Dendritic cell treated with granulocyte-macrophage colony-stimulating factor and Interleukin-4, amounts not matched to agents 40 ng/mL and 50 ng/mL, for 4 days (primary cell): ENCODE measurements at regions not wholly inside any gene's neighbourhood (a gene's known extent, or its start where the extent isn't known, plus 50 kb on each side); places are given as distances from the start of the nearest gene placed in this dataset.

Experiments used
- H3K27ac Mint-ChIP-seq: one replicate; pipeline ENCODE4 v1.8.0; 2022; ENCODE audit warnings: mild to moderate bottlenecking, mixed read lengths
- H3K27me3 Mint-ChIP-seq: one replicate; pipeline ENCODE4 v1.8.0; 2022; ENCODE audit warnings: mild to moderate bottlenecking, mixed read lengths
- H3K36me3 Mint-ChIP-seq: one replicate; pipeline ENCODE4 v1.8.0; 2022; ENCODE audit warnings: low read depth, mixed read lengths
- H3K4me1 Mint-ChIP-seq: one replicate; pipeline ENCODE4 v1.8.0; 2022; ENCODE audit warnings: low read depth, mixed read lengths
- H3K4me3 Mint-ChIP-seq: one replicate; pipeline ENCODE4 v1.8.0; 2022; ENCODE audit warnings: mild to moderate bottlenecking, moderate library complexity, mixed read lengths
- H3K9me3 Mint-ChIP-seq: one replicate; pipeline ENCODE4 v1.8.0; 2022; ENCODE audit warnings: mixed read lengths
- intact Hi-C: fragments of 100-400 bp; cut with micrococcal nuclease; formaldehyde crosslinking; loops from one replicate; pipeline ENCODE4 v1.15.0; 2022

DNA sequence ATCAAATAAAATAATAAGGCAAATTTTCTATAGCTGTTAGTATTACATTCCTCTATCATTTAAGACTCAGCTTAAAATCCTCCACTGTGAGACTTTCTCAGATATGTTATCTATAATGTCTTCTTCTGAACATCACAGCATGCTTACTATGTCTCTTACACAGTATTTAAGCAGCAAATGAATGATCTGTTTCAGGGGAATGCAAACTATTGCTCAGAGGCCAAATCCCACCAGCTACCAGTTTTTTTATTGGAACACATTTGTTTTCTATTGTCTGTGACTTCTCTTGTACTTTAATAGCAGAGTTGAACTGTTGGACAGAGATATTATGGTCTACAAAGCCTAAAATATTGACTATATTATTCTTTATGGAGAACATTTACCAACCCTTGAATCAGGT, 59.6 kb downstream of the C3orf38 start:
- Mint-ChIP-seq H3K4me3 (no peak overlapping the region), H3K9me3 (no peaks in the 10 kb centered on the region), H3K4me1 (no peaks in the 10 kb centered on the region), H3K27ac (no peak overlapping the region), H3K36me3 (no peaks in the 10 kb centered on the region), H3K27me3 (peaks cover 2% of the 10 kb centered on the region)
- intact Hi-C loops, result loop anchor here (10.0 kb wide), 1 partner anchor 1885 kb away; no protein-coding TSS in a partner anchor

DNA sequence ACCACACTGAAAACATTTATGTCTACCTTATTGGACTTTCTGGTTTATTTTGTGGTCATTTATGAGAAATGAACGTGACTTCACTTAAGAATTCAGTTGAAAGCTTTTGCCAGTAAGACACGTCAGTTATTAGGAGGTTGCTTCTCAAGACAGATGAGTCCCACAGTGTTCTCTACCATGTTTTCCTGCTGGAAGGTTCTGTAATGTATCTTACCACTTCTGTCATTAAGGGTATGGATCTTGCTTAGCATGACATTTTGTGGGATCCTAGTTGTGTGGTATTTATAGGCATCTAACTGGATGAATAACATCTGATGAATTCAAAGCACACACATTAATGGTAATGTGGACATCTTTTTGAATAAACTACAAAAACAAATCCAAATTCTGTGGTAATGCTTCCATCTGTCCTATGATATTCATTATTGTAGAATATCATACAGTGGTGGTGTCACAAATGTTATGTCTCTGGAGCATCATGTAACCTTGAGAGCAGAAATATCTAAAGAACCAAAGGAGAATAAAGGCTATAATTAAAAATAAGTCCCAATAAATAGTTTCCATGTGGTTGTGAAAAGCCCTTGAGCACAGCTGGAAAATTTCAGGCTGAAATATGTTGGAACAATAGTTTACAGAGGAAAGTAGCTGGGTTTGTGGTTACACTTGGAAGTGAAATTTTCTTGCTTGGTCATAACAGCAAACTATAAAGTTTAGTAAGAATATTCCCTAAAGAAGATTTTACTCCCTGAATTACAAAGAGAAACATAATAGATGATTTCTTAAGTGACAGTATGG, 61.5 kb downstream of the C3orf38 start:
- intact Hi-C loops, result no loop called here
- Mint-ChIP-seq H3K27ac (no peak overlapping the region), H3K36me3 (no peaks in the 10 kb centered on the region)

DNA sequence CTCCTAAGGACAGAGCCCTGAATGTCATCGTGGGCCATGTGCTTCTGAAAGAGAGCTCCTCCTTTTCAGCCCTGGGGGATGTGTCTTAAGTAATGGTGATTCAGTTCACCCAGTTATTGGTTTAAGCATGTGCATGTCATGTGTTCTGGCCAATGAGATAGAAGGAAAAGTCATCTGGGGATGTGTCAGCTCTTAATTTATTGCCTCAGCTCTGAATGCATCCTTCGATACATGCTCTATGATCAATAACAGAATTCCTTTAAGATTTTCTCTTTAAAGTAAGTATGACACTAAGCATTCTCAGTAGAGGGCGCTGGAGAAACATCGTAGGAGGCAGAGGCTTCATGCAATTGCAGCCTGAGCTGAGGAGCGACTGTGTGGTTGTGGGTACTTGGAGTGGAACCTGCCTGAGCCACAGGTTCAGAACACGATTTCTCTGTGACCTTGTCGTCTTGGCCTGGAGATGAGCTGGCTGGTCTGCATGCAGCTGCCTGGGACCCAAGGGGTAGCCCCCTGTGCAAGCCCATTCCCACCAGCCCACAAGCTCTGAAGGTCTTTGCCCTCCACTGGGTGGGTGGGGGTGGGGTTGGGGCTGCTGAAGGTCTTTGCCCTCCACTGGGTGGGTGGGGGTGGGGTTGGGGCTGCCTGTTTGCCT, 69.5 kb downstream of the C3orf38 start:
- Mint-ChIP-seq H3K4me3 (no peak overlapping the region), H3K36me3 (no peaks in the 10 kb centered on the region), H3K9me3 (no peaks in the 10 kb centered on the region), H3K27ac (no peak overlapping the region), H3K27me3 (no peaks in the 10 kb centered on the region), H3K4me1 (no peaks in the 10 kb centered on the region)
- intact Hi-C loops, result no loop called here

More for the DNA sequence above, 61.5 kb downstream of the C3orf38 start:
- no peaks in the 10 kb centered on the region for H3K9me3 Mint-ChIP-seq
- H3K4me1 Mint-ChIP-seq, result no peaks in the 10 kb centered on the region
- H3K4me3 Mint-ChIP-seq, result no peak overlapping the region
- no peaks in the 10 kb centered on the region for H3K27me3 Mint-ChIP-seq

DNA sequence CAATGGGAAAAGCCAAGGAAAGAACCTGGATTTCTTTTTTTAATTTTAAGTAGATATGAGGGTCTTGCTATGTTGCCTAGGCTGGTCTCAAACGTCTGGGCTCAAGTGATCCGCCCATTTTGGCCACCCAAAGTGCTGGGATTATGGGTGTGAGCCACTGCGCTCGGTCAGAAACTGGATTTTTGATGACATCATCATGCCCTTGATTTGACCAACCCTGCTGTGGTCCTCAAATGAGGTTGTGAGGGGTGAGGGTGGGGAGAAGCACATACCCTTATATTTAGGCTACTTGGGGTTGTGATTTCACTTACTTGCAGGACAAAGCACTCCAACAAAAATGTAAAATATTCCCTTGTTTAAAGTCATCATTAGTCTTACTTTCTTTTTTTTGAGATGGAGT, 70.4 kb downstream of the C3orf38 start:
- intact Hi-C loops, result no loop called here
- H3K27me3 Mint-ChIP-seq, result no peaks in the 10 kb centered on the region
- no peak overlapping the region for H3K27ac Mint-ChIP-seq
- H3K4me1 Mint-ChIP-seq, result no peaks in the 10 kb centered on the region
- H3K36me3 Mint-ChIP-seq, result no peaks in the 10 kb centered on the region
- no peaks in the 10 kb centered on the region for H3K9me3 Mint-ChIP-seq
- no peak overlapping the region for H3K4me3 Mint-ChIP-seq

DNA sequence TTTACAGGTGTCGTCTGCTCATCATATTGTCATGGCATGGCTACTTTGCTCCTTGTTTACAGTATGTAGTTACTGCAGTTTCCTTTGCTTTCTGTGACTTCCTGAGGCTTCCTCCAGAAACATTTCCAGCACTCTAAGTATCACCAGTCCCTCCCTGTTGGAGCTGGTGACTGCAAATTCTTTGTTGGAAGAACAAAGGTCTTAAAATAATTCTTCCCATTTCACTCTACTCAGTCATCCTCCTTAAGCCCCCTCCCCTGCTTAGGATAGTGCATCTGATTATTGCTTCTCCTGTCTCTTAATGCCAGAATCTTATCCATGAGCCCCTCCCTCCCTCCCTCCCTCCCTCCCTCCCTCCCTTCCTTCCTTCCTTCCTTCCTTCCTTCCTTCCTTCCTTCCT, 72.0 kb downstream of the C3orf38 start:
- H3K4me1 Mint-ChIP-seq, result no peaks in the 10 kb centered on the region
- H3K27ac Mint-ChIP-seq, result no peak overlapping the region
- intact Hi-C loops, result no loop called here
- H3K27me3 Mint-ChIP-seq, result no peaks in the 10 kb centered on the region
- no peaks in the 10 kb centered on the region for H3K36me3 Mint-ChIP-seq
- H3K9me3 Mint-ChIP-seq, result no peaks in the 10 kb centered on the region
- no peak overlapping the region for H3K4me3 Mint-ChIP-seq

DNA sequence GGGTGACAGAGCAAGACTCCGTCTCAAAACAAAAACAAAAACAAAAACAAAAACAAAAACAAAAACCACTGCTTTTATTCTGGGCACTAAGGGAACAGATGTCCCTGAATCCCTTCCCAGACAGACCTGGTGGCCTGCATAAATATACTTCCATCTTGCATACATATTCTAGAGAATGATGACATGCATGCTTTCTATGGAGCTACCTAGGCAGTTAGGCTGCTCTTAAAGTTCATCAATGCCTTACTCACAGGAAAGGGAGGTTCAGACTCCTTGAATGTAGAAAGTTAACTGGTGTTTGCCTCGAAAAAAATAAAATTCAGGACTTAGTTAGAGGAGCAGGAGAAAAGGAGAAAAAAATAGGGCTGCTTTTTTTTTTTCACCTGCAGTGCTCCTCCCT, 72.6 kb downstream of the C3orf38 start:
- intact Hi-C loops, result no loop called here
- H3K27ac Mint-ChIP-seq, result no peak overlapping the region
- no peaks in the 10 kb centered on the region for H3K36me3 Mint-ChIP-seq
- no peaks in the 10 kb centered on the region for H3K9me3 Mint-ChIP-seq
- H3K4me3 Mint-ChIP-seq, result no peak overlapping the region
- H3K4me1 Mint-ChIP-seq, result no peaks in the 10 kb centered on the region
- no peaks in the 10 kb centered on the region for H3K27me3 Mint-ChIP-seq

DNA sequence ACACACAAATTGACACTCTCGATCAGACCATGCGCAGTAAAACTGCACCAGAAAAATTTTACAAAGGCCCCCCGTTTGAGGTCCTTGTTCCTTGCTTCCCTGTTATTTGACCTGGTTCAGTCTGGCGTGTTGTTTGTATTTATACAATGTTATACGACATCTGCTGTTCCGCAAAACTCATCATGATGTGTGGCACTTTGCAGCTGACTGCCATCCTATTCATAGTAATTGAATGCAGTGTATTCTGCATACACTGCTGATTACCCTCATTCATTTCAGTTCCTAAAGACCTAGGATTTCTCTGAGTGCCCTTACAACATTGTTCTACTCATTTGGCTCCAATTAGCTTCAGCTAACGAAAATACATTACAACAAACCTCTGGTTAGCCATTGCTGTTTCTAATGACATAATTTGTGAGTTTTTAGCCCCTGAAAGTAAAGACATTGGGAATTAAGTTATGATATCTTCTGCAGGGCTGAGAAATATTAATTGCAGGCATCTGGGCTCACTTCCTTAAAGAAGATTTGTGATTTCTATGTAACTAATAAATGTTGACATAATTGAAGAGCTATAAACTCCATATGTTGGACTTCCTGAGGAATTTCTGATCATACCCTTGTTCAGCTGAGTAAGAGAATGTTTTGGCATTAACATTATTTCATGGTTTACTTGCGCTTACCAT, 75.7 kb downstream of the C3orf38 start:
- Mint-ChIP-seq H3K36me3 (no peaks in the 10 kb centered on the region), H3K27ac (no peak overlapping the region), H3K9me3 (no peaks in the 10 kb centered on the region), H3K27me3 (no peaks in the 10 kb centered on the region), H3K4me1 (no peaks in the 10 kb centered on the region), H3K4me3 (no peak overlapping the region)
- intact Hi-C loops, result no loop called here

DNA sequence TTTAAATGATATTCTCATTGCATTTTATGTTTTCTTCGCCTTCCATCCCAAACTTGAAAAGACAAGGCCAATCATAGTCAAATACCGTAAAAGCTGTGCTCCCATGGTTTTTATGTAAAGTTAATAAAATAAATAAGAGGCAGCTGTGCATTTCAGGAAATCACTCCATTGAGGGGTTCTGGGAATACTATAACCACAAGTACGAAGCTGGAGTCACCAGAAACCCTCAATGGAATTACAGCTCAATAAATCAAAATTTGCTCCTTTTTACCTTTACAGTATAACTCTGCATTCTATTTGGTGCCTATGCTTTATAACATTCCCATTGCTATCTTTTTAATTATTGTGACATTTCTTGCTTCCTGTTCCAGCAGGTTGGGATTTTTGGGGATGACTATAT, 77.2 kb downstream of the C3orf38 start:
- Mint-ChIP-seq H3K27ac (no peak overlapping the region), H3K4me1 (no peaks in the 10 kb centered on the region), H3K4me3 (no peak overlapping the region), H3K36me3 (no peaks in the 10 kb centered on the region), H3K27me3 (no peaks in the 10 kb centered on the region), H3K9me3 (no peaks in the 10 kb centered on the region)
- intact Hi-C loops, result no loop called here

DNA sequence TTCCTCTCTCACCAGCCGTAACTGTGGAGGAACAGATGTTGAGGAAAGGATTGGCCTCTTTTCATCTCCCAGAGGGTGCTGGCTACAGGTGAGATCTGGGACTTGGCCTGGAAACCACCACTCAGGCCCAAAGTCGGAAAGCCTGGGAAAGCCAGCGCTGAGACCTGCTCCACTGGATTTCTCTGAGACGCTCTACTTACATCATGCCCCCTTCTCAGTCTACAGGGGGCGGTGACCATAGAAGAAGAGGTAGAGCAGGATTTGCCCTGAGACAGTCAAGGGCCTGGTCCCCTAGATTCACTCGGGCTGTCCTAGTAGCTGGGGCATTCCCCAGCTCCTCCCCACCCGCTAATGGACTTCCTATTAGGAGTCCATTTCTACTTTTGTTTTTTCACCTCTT, 80.9 kb downstream of the C3orf38 start:
- no peaks in the 10 kb centered on the region for H3K27me3 Mint-ChIP-seq
- no peak overlapping the region for H3K27ac Mint-ChIP-seq
- no peaks in the 10 kb centered on the region for H3K36me3 Mint-ChIP-seq
- no peaks in the 10 kb centered on the region for H3K4me1 Mint-ChIP-seq
- intact Hi-C loops, result no loop called here
- H3K4me3 Mint-ChIP-seq, result no peak overlapping the region
- no peaks in the 10 kb centered on the region for H3K9me3 Mint-ChIP-seq

DNA sequence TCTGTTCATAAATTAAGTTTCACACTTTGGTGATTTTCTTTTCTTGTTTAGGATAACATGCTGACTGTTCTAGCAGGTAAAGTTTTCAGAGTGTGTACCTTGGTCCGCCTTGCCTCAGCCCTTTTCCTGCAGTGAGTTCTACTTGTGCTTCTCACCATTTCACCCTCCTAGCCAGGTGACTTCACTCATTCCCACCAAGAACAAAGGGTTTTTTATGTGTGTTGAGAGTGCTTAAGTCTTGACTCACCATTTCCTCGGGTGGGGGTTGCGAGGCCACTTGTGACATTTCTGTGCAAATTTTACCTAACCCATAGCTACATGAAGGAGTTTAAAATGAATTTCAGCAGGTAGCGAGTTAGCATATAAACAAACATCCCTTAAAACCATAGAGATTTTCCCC, 81.4 kb downstream of the C3orf38 start:
- intact Hi-C loops, result no loop called here
- Mint-ChIP-seq H3K4me3 (no peak overlapping the region), H3K36me3 (no peaks in the 10 kb centered on the region), H3K9me3 (no peaks in the 10 kb centered on the region), H3K27me3 (no peaks in the 10 kb centered on the region), H3K27ac (no peak overlapping the region), H3K4me1 (no peaks in the 10 kb centered on the region)

DNA sequence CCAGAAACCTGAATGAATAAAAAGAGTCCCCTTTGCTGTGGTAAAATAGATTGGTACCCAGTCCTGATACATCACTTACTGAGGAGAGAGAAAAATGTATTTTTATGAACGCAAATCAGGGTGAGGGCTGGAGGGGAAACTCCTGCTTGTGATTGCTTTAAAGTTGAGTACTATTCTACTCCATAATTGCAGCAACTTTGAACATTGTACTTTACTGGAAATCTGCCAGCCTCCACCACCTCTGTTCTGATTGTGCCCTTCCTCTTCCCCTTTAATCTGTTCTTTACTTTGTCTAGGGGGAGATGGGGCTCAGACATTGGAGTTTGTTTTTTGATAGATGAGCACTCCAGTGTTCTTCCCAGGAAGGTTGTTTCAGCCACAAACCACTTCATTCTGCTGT, 81.9 kb downstream of the C3orf38 start:
- Mint-ChIP-seq H3K4me3 (no peak overlapping the region), H3K9me3 (no peaks in the 10 kb centered on the region), H3K27ac (no peak overlapping the region), H3K4me1 (no peaks in the 10 kb centered on the region), H3K27me3 (no peaks in the 10 kb centered on the region), H3K36me3 (no peaks in the 10 kb centered on the region)
- intact Hi-C loops, result no loop called here

DNA sequence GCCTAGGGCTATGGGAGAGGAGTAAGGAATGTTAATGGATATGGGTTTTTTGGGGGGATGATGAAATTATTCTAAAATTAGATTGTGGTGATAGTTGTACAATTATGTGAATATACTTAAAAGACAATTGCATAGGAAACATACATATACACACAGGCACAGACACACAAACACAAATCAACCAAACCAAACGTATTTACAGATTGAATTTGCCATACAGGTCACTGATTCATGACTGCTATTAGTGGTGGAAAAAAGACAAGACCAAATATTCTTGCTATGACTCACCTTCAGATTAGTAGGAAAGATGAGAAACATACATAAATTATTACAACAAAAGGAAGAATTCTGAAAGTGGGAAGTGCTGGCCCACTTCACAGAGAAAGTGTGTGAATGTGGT, 85.3 kb downstream of the C3orf38 start:
- Mint-ChIP-seq H3K27ac (no peak overlapping the region), H3K27me3 (no peaks in the 10 kb centered on the region), H3K4me3 (no peak overlapping the region), H3K9me3 (no peaks in the 10 kb centered on the region), H3K36me3 (no peaks in the 10 kb centered on the region), H3K4me1 (no peaks in the 10 kb centered on the region)
- intact Hi-C loops, result no loop called here

DNA sequence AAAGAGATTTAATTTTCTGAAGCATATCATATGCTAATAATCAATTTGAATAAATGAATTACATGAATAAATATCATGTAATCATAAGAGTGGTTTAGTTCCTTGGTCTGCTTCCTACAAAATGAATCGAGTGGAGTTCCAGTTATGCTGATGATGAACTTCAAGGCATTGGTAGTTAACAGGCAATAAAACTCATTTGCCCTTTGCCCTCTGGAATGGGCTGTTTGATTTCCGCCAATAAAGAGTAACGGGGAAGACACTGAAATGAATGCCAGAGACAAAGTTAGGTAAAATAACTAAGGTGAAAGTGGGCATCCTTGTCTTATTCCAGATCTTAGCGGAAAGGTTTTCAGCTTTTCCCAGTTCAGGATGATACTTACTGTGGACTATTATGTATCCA, 90.1 kb downstream of the C3orf38 start:
- H3K27me3 Mint-ChIP-seq, result no peaks in the 10 kb centered on the region
- no peaks in the 10 kb centered on the region for H3K4me1 Mint-ChIP-seq
- H3K4me3 Mint-ChIP-seq, result no peak overlapping the region
- peaks cover 17% of the 10 kb centered on the region for H3K9me3 Mint-ChIP-seq
- no peaks in the 10 kb centered on the region for H3K36me3 Mint-ChIP-seq
- H3K27ac Mint-ChIP-seq, result no peak overlapping the region
- intact Hi-C loops, result no loop called here

DNA sequence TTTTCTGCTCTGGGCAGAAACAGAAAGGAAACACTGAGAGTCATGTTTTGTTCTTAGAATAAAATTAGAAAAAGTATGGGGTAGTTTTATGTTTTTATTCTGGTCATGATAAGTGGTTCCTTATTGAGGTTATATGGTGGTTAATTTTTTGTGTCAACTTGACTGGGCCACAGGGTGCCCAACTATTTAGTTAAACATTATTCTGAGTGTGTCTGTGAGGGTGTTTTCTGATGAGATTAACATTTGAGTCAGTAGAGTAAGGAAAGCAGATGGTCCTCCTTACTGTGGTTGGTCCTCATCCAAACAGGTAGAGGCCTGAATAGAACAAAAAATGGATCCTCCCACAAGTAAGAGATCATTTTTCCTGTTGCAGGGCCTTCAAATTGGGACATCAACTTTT, 98.9 kb downstream of the C3orf38 start:
- Mint-ChIP-seq H3K9me3 (peaks cover 21% of the 10 kb centered on the region), H3K27me3 (no peaks in the 10 kb centered on the region), H3K36me3 (no peaks in the 10 kb centered on the region), H3K4me1 (no peaks in the 10 kb centered on the region), H3K27ac (no peak overlapping the region), H3K4me3 (no peak overlapping the region)
- intact Hi-C loops, result no loop called here
